HEK293 (cell line): ENCODE measurements at regions not wholly inside any gene's neighbourhood (a gene's known extent, or its start where the extent isn't known, plus 50 kb on each side); places are given as distances from the start of the nearest gene placed in this dataset.

Source experiments
- CTCF ChIA-PET: fragments of 350-600 bp; formaldehyde crosslinking; extraction: SDS; loops from one replicate; lab custom pipeline; 2021; ENCODE audit warnings: antibody characterized with exemption; lab: Yijun Ruan, JAX
- POLR2A ChIA-PET: fragments of 300-600 bp; formaldehyde crosslinking; extraction: SDS; loops from one replicate; lab custom pipeline; 2020; ENCODE audit warnings: antibody characterized with exemption, inconsistent platforms; lab: Yijun Ruan, JAX
- H3K27ac ChIP-seq: fragments of 200-500 bp; sonication (Bioruptor generic); 2 replicates; pipeline ENCODE4 v1.5.1; 2014; ENCODE audit warnings: low read depth, low read length, control low read depth, inconsistent platforms; ENCODE audit errors: extremely low read depth
- H3K36me3 ChIP-seq, 2 experiments: fragments of 200-500 bp in 1 of 2; sonication (Bioruptor generic) in 1 of 2; 1 replicate in 1 of 2; 2 replicates in 1 of 2; pipeline ENCODE4 v1.5.1; 2014 to 2017; ENCODE audit warnings: inconsistent platforms in 2 of 2, low read length in 2 of 2; ENCODE audit not compliant: control insufficient read depth in 2 of 2, insufficient read depth in 1 of 2
- H3K4me1 ChIP-seq: fragments of 200-500 bp; sonication (Bioruptor generic); 2 replicates; pipeline ENCODE4 v1.5.1; 2014; ENCODE audit warnings: mild to moderate bottlenecking, low read length, inconsistent platforms; ENCODE audit not compliant: control insufficient read depth, insufficient read depth
- H3K4me3 ChIP-seq: 2 replicates; pipeline ENCODE4 v1.5.1; 2011; ENCODE audit warnings: low read depth, mild to moderate bottlenecking, control low read depth, low read length, moderate library complexity
- H3K9me3 ChIP-seq: fragments of 200-500 bp; sonication (Bioruptor generic); 2 replicates; pipeline ENCODE4 v1.5.1; 2014; ENCODE audit warnings: low read depth, low read length, inconsistent platforms; ENCODE audit not compliant: control insufficient read depth, insufficient read depth
- BCL11A ChIP-seq: fragments of 450-650 bp; formaldehyde crosslinking; IDR thresholded peaks from 2 replicates; pipeline ENCODE4 v1.5.1; 2016; ENCODE audit warnings: low read depth, missing biosample characterization, missing genetic modification characterization
- CTCF ChIP-seq: fragments of 450-650 bp; formaldehyde crosslinking; IDR thresholded peaks from 2 replicates; pipeline ENCODE4 v1.5.1; 2016; ENCODE audit warnings: missing biosample characterization, missing genetic modification characterization
- GLIS2 ChIP-seq: fragments of 450-650 bp; formaldehyde crosslinking; IDR thresholded peaks from 2 replicates; pipeline ENCODE4 v1.5.1; 2016; ENCODE audit warnings: missing biosample characterization, missing genetic modification characterization
- IKZF3 ChIP-seq: fragments of 450-650 bp; IDR thresholded peaks from 2 replicates; pipeline ENCODE4 v1.5.0; 2018; ENCODE audit warnings: missing biosample characterization, mild to moderate bottlenecking, missing genetic modification characterization, moderate library complexity
- KLF16 ChIP-seq: fragments of 450-650 bp; formaldehyde crosslinking; IDR thresholded peaks from 2 replicates; pipeline ENCODE4 v1.5.1; 2017; ENCODE audit warnings: missing biosample characterization, missing genetic modification characterization
- KLF7 ChIP-seq: fragments of 450-650 bp; formaldehyde crosslinking; IDR thresholded peaks from 2 replicates; pipeline ENCODE4 v1.5.1; 2016; ENCODE audit warnings: missing biosample characterization, missing genetic modification characterization, borderline replicate concordance
- KLF8 ChIP-seq: fragments of 450-650 bp; formaldehyde crosslinking; IDR thresholded peaks from 2 replicates; pipeline ENCODE4 v1.5.1; 2016; ENCODE audit warnings: missing biosample characterization, missing genetic modification characterization
- SALL2 ChIP-seq: fragments of 450-650 bp; formaldehyde crosslinking; IDR thresholded peaks from 2 replicates; pipeline ENCODE4 v1.5.0; 2017; ENCODE audit warnings: missing biosample characterization, mild to moderate bottlenecking, missing genetic modification characterization, borderline replicate concordance
- SCRT1 ChIP-seq: fragments of 450-650 bp; formaldehyde crosslinking; IDR thresholded peaks from 2 replicates; pipeline ENCODE4 v1.5.1; 2016; ENCODE audit warnings: missing biosample characterization, missing genetic modification characterization, borderline replicate concordance
- ZBTB6 ChIP-seq: fragments of 450-650 bp; formaldehyde crosslinking; IDR thresholded peaks from 2 replicates; pipeline ENCODE4 v1.5.1; 2017; ENCODE audit warnings: missing biosample characterization, missing genetic modification characterization
- ZNF174 ChIP-seq: fragments of 450-650 bp; formaldehyde crosslinking; IDR thresholded peaks from 2 replicates; pipeline ENCODE4 v1.5.0; 2017; ENCODE audit warnings: missing biosample characterization, mild to moderate bottlenecking, missing genetic modification characterization
- ZNF211 ChIP-seq: fragments of 450-650 bp; formaldehyde crosslinking; IDR thresholded peaks from 2 replicates; pipeline ENCODE4 v1.5.1; 2016; ENCODE audit warnings: low read depth, missing biosample characterization, missing genetic modification characterization
- ZNF24 ChIP-seq: fragments of 450-650 bp; formaldehyde crosslinking; IDR thresholded peaks from 2 replicates; pipeline ENCODE4 v1.5.1; 2016; ENCODE audit warnings: missing biosample characterization, missing genetic modification characterization
- ZNF324 ChIP-seq: fragments of 450-650 bp; formaldehyde crosslinking; IDR thresholded peaks from 2 replicates; pipeline ENCODE4 v1.5.1; 2016; ENCODE audit warnings: missing biosample characterization, missing genetic modification characterization
- ZNF785 ChIP-seq: fragments of 450-650 bp; formaldehyde crosslinking; IDR thresholded peaks from 2 replicates; pipeline ENCODE4 v1.5.1; 2016; ENCODE audit warnings: missing biosample characterization, missing genetic modification characterization
- TF ChIP-seq, protein P1 (sequence below): fragments of 450-650 bp; formaldehyde crosslinking; IDR thresholded peaks from 2 replicates; pipeline ENCODE4 v1.5.1; 2016; ENCODE audit warnings: missing biosample characterization, missing genetic modification characterization, low read depth
- TF ChIP-seq, protein P2 (sequence below): fragments of 450-650 bp; formaldehyde crosslinking; IDR thresholded peaks from 2 replicates; pipeline ENCODE4 v1.5.1; 2016; ENCODE audit warnings: missing biosample characterization, missing genetic modification characterization
- TF ChIP-seq, protein P3 (sequence below): fragments of 450-650 bp; formaldehyde crosslinking; IDR thresholded peaks from 2 replicates; pipeline ENCODE4 v1.5.1; 2016; ENCODE audit warnings: missing biosample characterization, missing genetic modification characterization

- no peaks in the 10 kb centered on the region for H3K9me3 ChIP-seq
- H3K4me3 ChIP-seq: no peak overlapping the region
- ChIA-PET CTCF (interaction anchor here (0.6 to 1.4 kb wide), 4 partner anchors 11 to 1195 kb away, joined by 3 to 4 read pairs (median 4); no protein-coding TSS in a partner anchor), POLR2A (no interaction called here)
- no peak for TF ChIP-seq ZNF174 (tag by site-specific recombination)
- TF ChIP-seq ZNF324 (tag by site-specific recombination): no peak
- TF ChIP-seq IKZF3 (tag by site-specific recombination): no peak
- TF ChIP-seq CTCF: no peak
- TF ChIP-seq ZBTB6 (tag by site-specific recombination): no peak
- TF ChIP-seq KLF16 (tag by site-specific recombination): no peak
- no peak for TF ChIP-seq KLF8
- no peak for TF ChIP-seq BCL11A (tag by site-specific recombination)
- no peak for TF ChIP-seq SALL2 (tag by site-specific recombination)
- TF ChIP-seq, protein P1, sequence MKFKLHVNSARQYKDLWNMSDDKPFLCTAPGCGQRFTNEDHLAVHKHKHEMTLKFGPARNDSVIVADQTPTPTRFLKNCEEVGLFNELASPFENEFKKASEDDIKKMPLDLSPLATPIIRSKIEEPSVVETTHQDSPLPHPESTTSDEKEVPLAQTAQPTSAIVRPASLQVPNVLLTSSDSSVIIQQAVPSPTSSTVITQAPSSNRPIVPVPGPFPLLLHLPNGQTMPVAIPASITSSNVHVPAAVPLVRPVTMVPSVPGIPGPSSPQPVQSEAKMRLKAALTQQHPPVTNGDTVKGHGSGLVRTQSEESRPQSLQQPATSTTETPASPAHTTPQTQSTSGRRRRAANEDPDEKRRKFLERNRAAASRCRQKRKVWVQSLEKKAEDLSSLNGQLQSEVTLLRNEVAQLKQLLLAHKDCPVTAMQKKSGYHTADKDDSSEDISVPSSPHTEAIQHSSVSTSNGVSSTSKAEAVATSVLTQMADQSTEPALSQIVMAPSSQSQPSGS (tag by site-specific recombination): no peak
- TF ChIP-seq GLIS2: no peak
- TF ChIP-seq ZNF24 (tag by site-specific recombination): no peak
- TF ChIP-seq, protein P2, sequence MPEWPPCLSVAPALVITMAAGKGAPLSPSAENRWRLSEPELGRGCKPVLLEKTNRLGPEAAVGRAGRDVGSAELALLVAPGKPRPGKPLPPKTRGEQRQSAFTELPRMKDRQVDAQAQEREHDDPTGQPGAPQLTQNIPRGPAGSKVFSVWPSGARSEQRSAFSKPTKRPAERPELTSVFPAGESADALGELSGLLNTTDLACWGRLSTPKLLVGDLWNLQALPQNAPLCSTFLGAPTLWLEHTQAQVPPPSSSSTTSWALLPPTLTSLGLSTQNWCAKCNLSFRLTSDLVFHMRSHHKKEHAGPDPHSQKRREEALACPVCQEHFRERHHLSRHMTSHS (tag by site-specific recombination): no peak
- TF ChIP-seq ZNF211 (tag by site-specific recombination): no peak
- no peak for TF ChIP-seq KLF7 (tag by site-specific recombination)
- TF ChIP-seq, protein P3, sequence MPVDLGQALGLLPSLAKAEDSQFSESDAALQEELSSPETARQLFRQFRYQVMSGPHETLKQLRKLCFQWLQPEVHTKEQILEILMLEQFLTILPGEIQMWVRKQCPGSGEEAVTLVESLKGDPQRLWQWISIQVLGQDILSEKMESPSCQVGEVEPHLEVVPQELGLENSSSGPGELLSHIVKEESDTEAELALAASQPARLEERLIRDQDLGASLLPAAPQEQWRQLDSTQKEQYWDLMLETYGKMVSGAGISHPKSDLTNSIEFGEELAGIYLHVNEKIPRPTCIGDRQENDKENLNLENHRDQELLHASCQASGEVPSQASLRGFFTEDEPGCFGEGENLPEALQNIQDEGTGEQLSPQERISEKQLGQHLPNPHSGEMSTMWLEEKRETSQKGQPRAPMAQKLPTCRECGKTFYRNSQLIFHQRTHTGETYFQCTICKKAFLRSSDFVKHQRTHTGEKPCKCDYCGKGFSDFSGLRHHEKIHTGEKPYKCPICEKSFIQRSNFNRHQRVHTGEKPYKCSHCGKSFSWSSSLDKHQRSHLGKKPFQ (tag by site-specific recombination): no peak
- no peak for TF ChIP-seq SCRT1 (tag by site-specific recombination)
- no peak for TF ChIP-seq ZNF785 (tag by site-specific recombination)
- no peak overlapping the region for H3K27ac ChIP-seq
- no peaks in the 10 kb centered on the region for H3K4me1 ChIP-seq
- no peaks in the 10 kb centered on the region for H3K36me3 ChIP-seq
Measured at GRCh38 chr20:22920898-22921297, 114.2 kb upstream of the SSTR4 start.
